CD1c-positive myeloid dendritic cell (primary cell): ENCODE measurements at regions not wholly inside any gene's neighbourhood (a gene's known extent, or its start where the extent isn't known, plus 50 kb on each side); places are given as distances from the start of the nearest gene placed in this dataset.
"Not testable (repeated sequence)": the region's sequence is repeated elsewhere in the genome, so short reads cannot be mapped to it uniquely, and the experiment has no call there.

ENCODE experiments used
- DNase-seq: peaks from one replicate; pipeline ENCODE4 v3.0.0-alpha.2; 2016; ENCODE audit errors: extremely low spot score

- no peak for DNase-seq
Measured at GRCh38 chr10:26621243-26621888, 76.1 kb upstream of the PDSS1 start.

- DNase-seq: peak; percentile 90
Measured at GRCh38 chr10:26621889-26622711, 75.4 kb upstream of the PDSS1 start.

- DNase-seq: no peak
Measured at GRCh38 chr10:26622891-26623290, 74.6 kb upstream of the PDSS1 start.

- no peak for DNase-seq
Measured at GRCh38 chr10:26624006-26624405, 73.5 kb upstream of the PDSS1 start.

- DNase-seq: no peak
Measured at GRCh38 chr10:26626066-26626465, 71.4 kb upstream of the PDSS1 start.

GRCh38 chr10:26627324-26627723, 70.2 kb upstream of the PDSS1 start:
- DNase-seq: peak; percentile 78

GRCh38 chr10:26628395-26628794, 69.1 kb upstream of the PDSS1 start:
- peak; percentile 69 for DNase-seq

- DNase-seq: not testable (repeated sequence)
Measured at GRCh38 chr10:26632171-26632570, 65.3 kb upstream of the PDSS1 start.

GRCh38 chr10:26634111-26634510, 63.4 kb upstream of the PDSS1 start:
- DNase-seq: not testable (repeated sequence)

GRCh38 chr10:26637521-26638275, 59.8 kb upstream of the PDSS1 start:
- no peak for DNase-seq

GRCh38 chr10:26640391-26640790, 57.1 kb upstream of the PDSS1 start:
- no peak for DNase-seq

- no peak for DNase-seq
Measured at GRCh38 chr10:26642896-26643653, 54.4 kb upstream of the PDSS1 start.

- DNase-seq: no peak
Measured at GRCh38 chr10:26647602-26648244, 49.8 kb upstream of the PDSS1 start.
